ENCODE measurements at regions not wholly inside any gene's neighbourhood (a gene's known extent, or its start where the extent isn't known, plus 50 kb on each side); places are given as distances from the start of the nearest gene placed in this dataset.

GRCh38 chr7:22667562-22668239 is 59.3 kb upstream of the IL6 start:
- TF ChIP-seq, protein P1, sequence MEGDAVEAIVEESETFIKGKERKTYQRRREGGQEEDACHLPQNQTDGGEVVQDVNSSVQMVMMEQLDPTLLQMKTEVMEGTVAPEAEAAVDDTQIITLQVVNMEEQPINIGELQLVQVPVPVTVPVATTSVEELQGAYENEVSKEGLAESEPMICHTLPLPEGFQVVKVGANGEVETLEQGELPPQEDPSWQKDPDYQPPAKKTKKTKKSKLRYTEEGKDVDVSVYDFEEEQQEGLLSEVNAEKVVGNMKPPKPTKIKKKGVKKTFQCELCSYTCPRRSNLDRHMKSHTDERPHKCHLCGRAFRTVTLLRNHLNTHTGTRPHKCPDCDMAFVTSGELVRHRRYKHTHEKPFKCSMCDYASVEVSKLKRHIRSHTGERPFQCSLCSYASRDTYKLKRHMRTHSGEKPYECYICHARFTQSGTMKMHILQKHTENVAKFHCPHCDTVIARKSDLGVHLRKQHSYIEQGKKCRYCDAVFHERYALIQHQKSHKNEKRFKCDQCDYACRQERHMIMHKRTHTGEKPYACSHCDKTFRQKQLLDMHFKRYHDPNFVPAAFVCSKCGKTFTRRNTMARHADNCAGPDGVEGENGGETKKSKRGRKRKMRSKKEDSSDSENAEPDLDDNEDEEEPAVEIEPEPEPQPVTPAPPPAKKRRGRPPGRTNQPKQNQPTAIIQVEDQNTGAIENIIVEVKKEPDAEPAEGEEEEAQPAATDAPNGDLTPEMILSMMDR (IDR thresholded peaks at IDR 0.05), result no peak
- no peak for TF ChIP-seq POLR2A (IDR thresholded peaks at IDR 0.05)
